ENCODE measurements at regions not wholly inside any gene's neighbourhood (a gene's known extent, or its start where the extent isn't known, plus 50 kb on each side); places are given as distances from the start of the nearest gene placed in this dataset.
"Not testable (repeated sequence)": the region's sequence is repeated elsewhere in the genome, so short reads cannot be mapped to it uniquely, and the experiment has no call there.

DNA sequence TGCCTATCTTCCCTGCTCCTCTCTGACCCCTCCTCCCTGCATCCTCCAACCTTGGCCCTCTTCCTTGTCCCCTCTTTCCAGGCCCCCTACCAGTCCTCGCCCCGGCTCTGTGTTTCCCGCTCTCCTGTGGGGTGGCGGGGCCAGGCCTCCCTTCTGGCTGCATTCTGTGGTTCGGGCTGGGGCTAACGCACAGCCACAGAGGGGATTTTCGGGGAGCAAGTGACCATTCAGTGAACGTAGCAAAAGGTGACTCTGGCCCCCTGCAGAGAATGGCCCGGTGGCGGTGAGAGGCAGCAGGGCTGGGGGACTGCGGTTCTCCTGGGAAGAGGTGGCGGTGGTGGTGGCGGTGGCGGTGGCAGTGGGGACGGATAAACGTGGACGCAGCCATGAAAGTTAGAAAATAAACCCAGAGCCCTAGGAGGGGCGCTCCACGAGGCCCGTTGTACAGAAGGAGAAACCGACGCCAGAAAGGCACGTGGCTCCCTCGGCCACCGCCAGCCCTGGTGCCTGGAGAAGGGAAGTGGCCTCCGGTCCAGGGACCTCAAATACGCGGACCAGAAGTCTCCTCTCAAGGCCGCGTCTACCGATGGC is 269.6 kb downstream of the ADGRD1 start:
- TF ChIP-seq, protein P1, sequence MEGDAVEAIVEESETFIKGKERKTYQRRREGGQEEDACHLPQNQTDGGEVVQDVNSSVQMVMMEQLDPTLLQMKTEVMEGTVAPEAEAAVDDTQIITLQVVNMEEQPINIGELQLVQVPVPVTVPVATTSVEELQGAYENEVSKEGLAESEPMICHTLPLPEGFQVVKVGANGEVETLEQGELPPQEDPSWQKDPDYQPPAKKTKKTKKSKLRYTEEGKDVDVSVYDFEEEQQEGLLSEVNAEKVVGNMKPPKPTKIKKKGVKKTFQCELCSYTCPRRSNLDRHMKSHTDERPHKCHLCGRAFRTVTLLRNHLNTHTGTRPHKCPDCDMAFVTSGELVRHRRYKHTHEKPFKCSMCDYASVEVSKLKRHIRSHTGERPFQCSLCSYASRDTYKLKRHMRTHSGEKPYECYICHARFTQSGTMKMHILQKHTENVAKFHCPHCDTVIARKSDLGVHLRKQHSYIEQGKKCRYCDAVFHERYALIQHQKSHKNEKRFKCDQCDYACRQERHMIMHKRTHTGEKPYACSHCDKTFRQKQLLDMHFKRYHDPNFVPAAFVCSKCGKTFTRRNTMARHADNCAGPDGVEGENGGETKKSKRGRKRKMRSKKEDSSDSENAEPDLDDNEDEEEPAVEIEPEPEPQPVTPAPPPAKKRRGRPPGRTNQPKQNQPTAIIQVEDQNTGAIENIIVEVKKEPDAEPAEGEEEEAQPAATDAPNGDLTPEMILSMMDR (IDR thresholded peaks at IDR 0.05; ENCODE audit: low read depth, low read length): no peak
- DNase-seq (ENCODE audit: extremely low read depth, low read depth): no peak

GRCh38 chr12:131223791-131224225 is 270.1 kb downstream of the ADGRD1 start:
- TF ChIP-seq, protein P1 (IDR thresholded peaks at IDR 0.05; ENCODE audit: low read depth, low read length): no peak
- no peak for DNase-seq (ENCODE audit: extremely low read depth, low read depth)

DNA sequence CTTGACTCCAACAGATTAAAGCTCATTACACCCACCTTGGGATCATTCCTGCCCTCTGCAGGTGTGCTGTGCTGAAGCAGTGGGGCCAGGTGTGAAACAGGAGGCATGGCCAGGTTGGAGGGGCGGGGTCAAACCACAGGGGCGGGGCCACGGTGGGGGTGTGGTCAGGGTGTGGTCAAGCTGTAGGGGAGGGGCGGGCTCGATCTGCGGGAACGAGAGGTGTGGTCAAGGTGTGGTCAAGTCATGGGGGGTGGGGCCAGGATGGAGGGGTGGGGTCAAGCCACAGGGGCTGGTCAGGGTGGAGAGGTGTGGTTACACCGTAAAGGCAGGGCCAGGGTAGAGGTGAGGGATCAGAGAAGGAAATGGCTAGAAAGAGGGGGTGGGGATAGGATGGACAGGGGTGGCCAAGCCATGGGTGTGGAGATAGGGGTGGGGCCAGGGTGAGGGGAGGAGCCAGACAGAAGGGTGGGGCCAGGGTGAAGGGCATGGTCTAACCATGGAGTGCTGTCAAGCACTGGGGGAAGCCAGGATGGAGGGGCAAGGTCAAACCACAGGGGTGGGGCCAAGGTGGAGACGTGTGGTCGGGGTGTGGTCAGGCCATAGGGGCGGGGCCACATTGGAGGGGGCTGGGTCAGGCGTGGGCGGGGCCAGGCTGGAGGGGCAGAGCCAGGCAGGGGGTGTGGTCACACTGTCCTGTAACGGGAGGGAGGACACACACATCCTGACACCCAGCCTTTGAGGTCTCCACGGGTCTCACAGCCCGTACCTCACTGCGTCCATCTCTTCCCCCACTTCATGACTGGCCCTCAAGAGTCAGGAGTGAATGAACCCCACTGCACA is 270.7 kb downstream of the ADGRD1 start:
- DNase-seq (ENCODE audit: extremely low read depth, low read depth): not testable (repeated sequence)

- DNase-seq (ENCODE audit: extremely low read depth, low read depth): not testable (repeated sequence)
Observed at GRCh38 chr12:131225066-131225380, 271.3 kb downstream of the ADGRD1 start.

GRCh38 chr12:131226345-131227265 is 272.9 kb downstream of the ADGRD1 start:
- TF ChIP-seq, protein P1 (IDR thresholded peaks at IDR 0.05; ENCODE audit: low read depth, low read length): no peak
- DNase-seq (ENCODE audit: extremely low read depth, low read depth): no peak

GRCh38 chr12:131227641-131228040 is 273.9 kb downstream of the ADGRD1 start:
- DNase-seq (ENCODE audit: extremely low read depth, low read depth): not testable (repeated sequence)

DNA sequence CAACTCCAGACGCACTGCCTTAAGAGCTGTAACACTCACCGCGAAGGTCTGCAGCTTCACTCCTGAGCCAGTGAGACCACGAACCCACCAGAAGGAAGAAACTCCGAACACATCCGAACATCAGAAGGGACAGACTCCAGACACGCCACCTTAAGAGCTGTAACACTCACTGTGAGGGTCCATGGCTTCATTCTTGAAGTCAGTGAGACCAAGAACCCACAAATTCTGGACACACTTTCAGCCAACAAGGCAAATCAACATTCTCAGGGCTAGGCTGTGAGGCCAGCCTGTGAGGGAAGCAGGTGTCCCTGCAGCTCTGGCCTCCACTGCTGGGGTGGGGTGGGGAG is 275.3 kb downstream of the ADGRD1 start:
- DNase-seq (ENCODE audit: extremely low read depth, low read depth): not testable (repeated sequence)

GRCh38 chr12:131229426-131230339 is 276.0 kb downstream of the ADGRD1 start:
- TF ChIP-seq, protein P1 (IDR thresholded peaks at IDR 0.05; ENCODE audit: low read depth, low read length): no peak
- no peak for DNase-seq (ENCODE audit: extremely low read depth, low read depth)
